SIG-M5 treated with dmso at 0.1 percent for 504 hours (cell line): ENCODE measurements at regions not wholly inside any gene's neighbourhood (a gene's known extent, or its start where the extent isn't known, plus 50 kb on each side); places are given as distances from the start of the nearest gene placed in this dataset.

Experiments
- DNase-seq: peaks from one replicate; lab custom pipeline; 2025; ENCODE audit not compliant: unreplicated experiment; lab: John Stamatoyannopoulos, UW

DNA sequence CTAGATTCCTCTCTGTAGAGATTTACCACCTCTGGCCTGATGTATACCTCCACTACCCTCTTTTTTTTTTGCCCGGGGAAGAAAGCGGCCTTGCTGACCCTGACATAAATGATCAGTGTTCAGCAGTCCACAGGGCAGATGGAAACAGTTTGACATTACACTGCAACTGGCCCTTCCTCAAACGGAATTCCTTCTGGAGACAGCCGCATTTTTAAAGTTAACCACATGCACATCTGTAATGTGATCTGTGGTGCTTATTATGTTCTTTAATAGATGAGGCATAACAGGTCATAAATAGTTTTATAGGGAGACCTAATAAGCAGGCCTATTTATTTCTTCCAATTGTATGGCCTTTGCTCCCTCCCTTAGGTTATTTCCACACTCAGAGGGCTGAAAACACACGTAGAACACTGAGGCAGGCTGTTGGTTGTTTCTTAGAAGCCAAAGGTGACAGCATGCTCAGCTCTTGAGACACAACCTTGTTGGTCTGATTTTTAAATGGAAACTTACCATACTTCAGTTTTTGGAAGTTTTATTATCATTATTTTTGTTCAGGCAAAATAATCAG, 84.0 kb upstream of the APC start:
- DNase-seq, result no peak

DNA sequence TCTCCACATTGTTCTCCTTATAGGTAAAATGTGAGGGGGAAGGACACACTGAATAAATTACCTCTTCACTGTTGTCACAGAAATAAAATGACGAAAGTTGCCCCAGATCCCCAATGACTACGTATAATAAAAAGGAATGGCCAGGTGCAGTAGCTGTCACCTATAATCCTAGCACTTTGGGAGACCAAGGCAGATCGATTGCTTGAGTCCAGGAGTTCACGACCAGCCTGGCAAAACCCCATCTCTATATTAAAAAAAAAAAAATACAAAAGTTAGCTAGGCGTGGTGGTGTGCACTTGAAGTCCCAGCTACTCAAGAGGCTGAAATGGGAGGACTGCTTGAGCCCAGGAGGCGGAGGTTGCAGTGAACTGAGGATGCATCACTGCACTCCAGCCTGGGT, 82.2 kb upstream of the APC start:
- DNase-seq, result no peak

DNA sequence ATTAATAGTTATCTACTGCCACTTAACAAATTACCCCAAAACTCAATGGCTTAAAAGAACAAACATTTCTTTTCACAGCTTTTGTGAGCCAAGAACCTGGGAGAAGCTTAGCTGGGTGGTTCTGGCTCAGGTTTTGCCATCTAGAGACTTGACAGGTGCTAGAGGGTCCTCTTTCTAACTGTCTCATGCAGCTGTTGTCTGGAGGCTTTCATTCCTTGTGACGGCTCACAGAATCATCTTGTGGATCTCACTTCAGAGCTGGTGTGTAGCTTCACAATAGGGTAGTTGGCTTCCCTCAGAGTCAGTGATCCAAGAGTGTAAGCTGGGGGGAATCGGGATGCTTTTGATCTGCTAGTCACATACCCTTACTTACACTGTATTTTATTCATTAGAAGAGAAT, 81.2 kb upstream of the APC start:
- DNase-seq, result no peak

DNA sequence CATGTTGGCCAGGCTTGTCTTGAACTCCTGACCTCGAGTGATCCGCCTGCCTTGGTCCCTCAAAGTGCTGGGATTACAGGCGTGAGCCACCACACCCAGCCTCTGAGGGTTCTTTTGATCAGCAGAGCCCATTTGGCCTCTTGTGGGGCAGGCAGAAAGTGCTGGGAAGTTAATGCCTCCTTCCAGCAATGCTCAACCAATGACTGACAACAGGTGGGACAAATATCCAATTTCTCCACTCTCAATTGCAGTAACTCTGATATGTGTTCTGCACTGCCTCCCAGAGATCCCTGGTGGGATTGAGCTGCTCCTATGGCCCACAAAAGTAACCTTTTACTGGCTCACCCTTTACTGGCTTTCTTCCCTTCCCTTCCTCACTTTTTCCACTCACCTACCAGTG, 79.9 kb upstream of the APC start:
- DNase-seq, result no peak

DNA sequence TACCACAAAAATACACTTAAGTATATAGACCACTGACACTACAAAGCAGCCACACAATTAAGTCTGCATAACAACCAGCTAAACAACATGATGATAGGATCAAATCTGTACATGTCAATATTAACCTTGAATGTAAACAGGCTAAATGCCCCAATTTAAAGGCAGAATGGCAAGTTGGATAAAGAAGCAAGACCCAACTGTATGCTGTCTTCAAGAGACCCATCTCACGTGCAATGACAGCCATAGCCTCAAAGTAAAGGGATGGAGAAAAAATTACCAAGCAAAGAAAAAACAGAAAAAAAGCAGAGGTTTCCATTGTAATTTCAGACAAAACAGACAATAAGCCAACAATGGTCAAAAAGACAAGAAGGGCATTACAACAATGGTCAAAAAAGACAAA, 77.3 kb upstream of the APC start:
- DNase-seq, result no peak

DNA sequence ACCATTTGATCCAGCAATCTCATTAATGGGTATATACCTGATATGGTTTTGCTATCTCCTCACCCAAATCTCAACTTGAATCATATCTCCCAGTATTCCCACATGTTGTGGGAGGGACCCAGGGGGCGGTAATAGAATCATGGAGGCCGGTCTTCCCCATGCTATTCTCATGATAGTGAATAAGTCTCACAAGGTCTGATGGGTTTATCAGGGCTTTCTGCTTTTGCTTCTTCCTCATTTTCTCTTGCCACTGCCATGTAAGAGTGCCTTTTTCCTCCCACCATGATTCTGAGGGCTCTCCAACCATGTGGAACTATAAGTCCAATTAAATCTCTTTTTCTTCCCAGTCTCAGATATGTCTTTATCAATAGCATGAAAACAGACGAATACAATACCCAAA, 74.5 kb upstream of the APC start:
- no peak for DNase-seq

DNA sequence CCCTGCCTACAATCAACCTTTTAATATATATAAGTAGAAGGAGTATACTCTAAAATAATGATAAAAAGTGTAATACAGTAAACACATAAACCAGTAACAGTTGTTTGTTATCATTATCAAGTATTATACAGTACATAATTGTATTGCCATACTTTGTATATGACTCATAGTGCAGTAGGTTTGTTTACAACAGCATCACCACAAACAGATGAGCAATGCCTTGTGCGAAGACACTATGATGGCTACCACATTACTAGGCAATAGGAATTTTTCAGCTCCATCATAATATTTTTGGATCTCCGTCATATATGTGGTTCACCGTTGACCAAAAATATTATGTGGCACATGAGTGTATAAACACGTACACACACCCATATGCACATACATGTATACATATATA, 69.7 kb upstream of the APC start:
- DNase-seq, result no peak

DNA sequence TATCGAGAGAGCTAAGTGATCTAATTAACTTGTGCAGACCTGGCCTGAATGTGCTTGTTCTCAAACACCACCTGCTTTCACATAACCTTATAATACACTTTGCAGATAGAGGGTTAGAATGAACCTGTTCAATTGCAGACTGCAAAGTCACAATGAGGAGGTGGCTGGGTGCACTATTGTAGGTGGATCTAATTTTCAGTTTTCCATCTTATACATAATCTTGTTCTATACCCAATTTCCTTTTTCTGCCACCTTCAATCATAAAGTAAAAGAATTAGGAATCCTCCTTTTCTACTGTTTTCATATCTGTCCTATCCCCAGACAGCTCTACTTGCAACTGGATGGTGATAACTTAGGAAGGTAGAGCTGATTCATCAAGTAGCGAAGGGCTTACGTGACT, 68.8 kb upstream of the APC start:
- no peak for DNase-seq

DNA sequence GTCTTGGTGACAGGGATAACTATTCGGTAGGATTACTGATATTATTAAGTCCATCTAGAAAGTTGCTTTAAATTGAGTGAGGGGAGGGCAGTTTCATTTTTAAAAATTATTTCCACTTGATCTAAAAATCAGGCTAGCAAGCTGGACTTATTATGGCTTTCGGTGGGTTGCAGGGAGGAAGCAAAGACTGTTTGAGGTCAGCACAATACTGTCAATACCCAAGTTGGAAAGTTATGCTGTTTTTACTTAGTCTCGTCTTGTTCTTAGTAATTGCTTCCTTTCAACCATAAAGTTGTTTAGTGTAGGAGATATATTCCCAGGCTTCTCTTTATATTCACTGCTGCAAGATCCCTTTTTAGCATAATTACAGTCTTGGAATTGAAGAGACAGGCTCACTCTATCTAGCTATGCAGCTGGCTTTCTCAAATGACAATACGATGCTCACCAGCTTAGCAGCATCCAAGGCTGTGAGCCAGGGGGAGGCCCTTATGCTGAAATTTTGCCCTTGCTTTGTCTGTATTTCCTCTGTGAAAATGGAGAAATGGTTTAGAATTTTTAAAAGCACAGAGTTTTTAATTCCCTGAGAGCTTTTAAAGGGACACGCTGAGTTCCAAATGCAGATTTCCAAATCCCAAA, 68.2 kb upstream of the APC start:
- no peak for DNase-seq

DNA sequence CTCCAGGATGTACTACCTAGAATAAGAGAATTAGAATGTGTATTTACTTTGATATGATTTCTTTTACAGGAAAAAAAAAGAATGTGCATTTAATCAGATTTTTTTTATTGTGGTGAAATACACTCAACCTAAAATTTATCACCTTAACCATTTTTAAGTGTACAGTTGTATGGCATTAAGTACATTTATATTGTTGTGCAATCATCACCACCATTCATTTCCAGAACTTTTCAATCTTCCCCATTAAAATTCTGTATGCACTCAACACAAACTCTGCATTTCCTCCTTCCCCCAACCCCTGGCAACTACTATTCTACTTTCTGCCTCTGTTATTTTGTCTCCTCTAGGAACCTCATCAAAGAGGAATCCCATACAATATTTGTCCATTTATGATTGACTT, 66.0 kb upstream of the APC start:
- no peak for DNase-seq

DNA sequence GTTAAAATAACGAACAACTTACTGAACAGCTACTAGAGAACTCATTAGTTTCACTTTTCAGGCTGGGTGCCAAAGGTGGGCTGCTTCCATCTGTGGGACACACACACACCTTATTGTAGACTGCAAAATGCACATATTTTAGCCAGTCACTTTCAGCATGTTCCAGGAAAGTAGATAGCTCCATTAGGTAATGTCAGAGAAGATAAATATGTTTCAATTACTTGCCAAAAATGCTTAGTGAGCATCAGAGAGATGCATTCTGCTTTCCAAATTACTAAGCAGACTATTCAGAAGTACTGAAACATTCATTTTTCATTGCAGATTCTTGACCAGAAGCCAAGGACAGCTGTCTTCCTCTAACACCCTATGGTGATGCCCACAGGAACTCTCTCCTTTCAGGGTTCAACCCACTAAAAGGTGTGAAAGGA, 56.2 kb upstream of the APC start:
- DNase-seq, result no peak

DNA sequence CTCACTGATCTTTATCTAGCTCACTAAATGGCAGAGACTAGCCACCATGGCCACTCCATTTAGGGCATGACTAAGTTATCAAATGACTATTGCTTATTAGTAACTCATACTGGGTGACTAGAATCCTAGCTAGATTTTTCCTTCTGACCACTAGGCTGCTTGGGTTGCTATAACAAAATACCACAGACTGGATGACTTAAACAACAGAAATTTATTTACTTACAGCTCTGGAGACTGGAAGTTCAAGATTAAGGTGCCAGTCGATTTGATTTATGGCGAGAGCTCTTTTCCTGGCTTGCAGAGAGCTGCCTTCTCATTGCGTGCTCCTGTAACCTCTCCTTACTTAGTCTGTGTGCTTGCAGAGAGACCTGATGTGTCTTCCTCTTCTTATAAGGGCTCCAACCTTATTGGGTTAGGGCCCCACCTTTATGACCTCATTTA, 55.0 kb upstream of the APC start:
- no peak for DNase-seq

DNA sequence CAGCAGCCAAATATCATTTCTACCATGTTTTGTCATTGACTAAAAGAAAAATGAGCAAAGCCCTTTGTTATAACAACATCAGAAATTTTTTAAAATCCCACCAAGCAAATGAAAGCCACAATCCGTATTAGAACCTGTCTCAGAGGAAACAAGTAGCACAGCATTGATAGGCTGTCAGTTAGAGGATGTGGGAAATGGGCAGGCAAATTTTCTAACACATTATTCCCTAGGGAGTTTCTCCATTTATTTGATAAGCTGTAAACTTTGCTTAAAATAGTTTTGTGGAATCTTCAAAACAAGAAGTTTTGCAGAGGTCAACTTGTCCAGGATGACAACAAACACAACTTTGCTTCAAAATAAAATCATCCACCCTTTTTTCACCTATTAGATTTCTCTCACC, 53.6 kb upstream of the APC start:
- DNase-seq, result no peak

DNA sequence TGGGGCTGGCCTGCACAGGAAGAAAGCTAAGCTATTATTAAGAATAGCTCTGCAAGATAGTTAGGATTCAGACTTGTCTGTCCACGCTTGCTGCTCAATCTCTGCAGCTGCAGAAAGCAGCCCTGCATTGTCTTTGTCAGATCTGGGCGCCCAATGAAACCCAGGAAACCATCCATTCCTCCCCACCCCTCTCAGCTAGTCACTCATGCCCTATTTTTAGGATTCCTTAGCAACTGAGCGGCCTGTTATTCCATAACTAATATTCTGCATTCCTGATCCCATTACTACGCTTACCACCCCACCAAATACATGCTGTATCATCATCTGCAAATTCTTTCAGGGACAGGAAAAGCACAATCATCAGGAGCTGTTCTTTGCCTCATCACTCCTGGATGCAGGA, 52.9 kb upstream of the APC start:
- DNase-seq, result no peak

DNA sequence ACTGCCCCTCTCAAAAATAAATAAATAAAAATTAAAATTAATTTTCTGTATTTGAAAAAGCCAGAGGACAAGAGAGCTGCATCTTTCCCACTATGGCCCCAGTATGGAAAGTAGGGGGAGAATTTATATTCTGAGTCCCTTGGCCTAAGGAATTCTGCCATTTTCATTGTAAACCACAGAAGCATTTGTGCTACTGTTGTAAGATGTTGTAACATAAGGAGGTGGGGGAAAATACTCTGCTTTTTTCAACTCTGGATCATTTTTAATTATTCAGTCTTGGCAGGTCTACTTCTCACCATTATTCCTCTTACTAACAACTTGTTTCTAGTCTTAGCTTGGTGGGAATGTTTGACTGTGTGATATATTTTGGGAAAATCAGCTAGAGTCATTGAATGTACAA, 52.3 kb upstream of the APC start:
- DNase-seq, result no peak

DNA sequence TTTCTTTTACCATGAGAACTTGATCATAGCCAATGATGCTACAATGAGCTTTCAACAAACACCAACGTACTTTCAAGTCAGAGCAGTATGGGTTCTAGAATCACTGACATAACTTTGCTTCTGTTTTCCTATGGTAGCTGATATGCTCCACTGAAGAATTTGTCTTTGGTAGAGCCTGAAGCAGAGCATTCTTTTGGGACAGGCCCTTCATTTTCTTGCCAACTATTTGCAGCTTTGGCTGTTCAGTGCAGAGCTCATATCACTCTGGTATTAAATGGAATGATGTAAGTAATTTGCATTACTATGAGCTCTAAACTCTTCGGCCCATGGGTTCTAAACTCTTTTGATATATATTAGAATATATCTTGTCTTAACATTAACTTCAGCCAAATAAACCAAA, 51.8 kb upstream of the APC start:
- DNase-seq, result no peak

DNA sequence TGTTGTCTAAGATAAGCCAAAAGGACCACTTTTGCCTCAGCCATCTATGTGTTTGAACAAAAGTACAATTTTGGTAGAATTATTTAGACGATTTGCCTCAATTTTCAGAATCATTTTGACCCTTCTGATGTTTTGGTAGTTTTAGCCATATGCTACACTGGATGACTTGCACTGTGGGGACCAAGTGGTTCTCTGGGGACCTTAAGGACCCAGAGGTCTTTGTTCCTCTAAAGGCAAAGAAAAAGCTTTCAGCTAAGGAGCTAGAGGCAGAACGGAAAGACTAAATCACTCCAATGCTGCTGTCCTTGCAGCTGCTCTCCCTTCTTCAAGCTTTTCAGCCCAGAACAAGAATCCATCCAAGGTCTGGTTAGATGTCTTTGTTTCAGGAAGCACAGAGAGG, 51.0 kb upstream of the APC start:
- DNase-seq, result no peak

DNA sequence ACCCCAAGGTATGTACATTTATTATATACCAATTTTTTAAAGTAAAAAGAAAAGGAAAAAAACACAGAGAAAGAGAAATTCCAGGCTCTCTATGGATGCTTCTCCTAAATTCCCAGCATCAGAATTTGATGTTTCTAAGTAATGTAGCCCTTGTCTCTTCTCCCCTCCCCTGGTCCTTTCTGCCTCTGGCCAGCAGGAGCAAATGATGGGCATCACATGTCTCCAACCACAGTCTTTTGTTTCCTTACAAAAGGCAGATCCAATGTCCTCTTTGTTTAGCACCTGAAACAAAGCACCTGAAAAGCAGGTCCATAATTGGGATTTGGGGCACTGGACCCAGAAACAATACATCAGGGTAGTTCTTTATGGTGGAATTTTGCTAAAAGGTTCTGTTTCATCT, 50.4 kb upstream of the APC start:
- DNase-seq, result no peak
